SHP77 (cell line): ENCODE measurements at regions not wholly inside any gene's neighbourhood (a gene's known extent, or its start where the extent isn't known, plus 50 kb on each side); places are given as distances from the start of the nearest gene placed in this dataset.

Experiments
- DNase-seq, 2 experiments: peaks; one replicate each; lab custom pipeline; 2025; lab: John Stamatoyannopoulos, UW

DNA sequence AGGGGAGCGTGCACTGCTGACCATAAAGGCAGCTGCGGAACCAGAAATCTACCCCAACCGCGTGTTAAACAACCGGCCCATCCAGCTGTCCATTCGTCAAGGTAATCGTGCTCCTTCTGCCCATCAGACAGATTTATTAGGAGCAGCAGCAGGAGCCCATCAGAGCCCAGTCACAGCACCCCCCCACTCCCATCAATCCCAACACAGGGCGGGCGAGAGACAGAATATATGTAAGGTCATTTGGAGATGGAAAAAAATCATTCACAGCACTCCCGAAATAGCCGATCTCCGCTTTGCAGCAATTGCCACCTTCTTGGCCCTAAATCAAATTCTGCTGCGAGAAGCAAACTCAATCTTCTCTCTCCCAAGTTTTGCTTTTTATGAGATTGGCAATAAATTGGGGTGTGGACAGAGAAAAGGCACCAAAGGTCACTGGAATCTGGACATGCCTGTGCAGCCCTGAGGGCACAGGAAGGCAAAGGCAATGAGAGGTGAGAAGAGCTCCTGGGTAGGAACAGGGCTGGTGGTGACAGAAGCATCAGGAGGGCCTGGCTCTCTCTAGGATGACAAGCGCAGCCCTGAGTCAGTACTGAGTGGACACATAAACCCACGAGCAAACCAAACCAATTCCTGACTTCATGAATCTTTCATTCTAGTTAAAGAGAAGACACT, 145.0 kb upstream of the ZMIZ1 start:
- DNase-seq = no peak

DNA sequence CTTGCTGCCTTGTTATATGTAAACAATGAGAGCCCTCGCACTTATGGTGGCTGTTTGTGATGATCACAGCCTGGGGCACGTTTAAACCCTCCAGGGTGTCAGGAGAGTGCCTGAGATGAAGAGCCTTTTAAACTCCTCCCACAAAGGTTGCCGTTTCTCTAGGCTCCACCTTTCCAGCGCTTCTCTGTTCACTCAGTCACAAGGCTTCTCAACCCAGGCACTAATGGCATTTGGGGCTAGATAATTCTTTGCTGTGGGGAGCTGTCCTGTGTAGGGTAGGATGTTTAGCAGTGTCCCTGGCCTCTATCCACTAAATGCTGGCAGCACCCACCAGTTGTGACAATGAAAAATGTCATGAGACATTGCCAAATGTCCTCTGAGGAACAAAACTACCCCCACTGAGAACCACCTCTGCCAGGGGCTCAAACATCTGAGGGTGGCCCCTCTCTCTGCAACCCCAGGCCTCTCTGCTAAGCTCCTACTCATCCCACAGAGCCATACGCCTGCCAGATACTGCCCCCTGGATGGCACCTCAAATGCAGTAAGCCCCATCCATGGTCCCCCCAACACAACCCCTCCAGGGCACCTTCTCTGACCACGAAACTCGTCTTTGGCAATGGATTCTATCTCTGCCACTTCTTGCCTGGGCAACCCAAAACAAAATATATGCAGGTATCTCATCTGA, 144.3 kb upstream of the ZMIZ1 start:
- DNase-seq = no peak

DNA sequence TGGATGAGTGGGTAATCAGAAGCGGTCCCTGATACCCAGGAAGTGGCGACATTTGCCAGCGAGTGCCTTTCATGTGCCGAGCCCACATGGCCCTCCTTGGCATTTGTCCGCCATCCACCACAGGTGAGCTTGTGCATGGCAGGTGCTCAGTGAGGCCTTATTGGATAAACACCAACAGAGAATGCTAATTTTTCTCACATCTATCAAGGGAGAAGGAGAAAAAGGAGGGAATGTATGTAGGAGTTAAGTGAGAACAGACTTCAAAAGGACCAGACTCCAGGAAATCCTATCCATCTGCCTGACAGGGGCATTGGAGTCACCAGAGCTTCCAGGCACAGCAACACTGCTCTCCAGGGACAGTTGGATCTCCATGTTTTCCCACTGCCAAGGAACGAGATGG, 143.5 kb upstream of the ZMIZ1 start:
- DNase-seq = no peak

DNA sequence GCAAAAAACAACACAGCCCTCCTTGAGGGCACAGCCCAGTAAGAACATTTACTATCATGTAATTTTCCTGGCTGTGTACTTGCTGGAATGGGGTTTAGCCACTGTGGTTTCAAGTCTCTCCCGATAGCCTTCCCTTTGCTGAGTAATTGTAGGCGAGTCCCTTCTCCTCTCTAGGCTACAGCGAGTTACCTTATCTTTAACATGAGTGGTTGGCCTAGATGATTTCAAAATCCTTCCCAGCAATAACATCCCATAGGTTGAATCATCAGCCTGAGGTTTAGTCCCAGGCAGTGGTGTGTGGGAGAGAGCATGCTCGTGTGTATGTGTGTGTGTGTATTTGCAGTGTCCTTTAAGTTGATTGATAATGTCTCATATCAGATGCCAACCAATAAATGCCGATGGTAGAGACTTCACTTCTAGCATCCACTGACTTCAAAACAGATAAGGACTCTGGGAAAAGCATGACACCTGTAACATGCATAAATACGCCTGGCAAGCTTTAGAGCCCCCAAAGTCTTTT, 142.9 kb upstream of the ZMIZ1 start:
- DNase-seq = no peak

GRCh38 chr10:78927257-78927995, 141.3 kb upstream of the ZMIZ1 start:
- DNase-seq = peak; percentile 5 to 59

DNA sequence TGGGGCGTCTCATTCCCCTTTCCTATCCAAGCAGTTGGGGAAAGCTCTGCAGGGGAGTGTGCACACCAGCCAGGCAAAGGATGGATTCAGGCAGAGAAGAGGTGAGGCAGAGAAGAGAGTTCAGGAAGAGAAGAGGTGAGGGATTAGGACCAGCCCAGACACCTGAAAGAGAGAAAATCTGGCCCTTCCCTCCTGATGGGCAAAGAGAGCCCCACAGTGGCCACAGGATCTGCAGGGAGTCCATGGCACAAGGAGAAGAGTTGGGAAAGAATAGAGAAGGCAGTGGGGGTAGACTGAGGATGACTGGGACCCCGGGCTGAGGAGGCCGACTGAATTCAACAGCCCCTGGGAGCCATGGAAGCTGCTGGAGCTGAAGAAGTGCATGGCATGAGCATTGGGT, 140.4 kb upstream of the ZMIZ1 start:
- no peak for DNase-seq

DNA sequence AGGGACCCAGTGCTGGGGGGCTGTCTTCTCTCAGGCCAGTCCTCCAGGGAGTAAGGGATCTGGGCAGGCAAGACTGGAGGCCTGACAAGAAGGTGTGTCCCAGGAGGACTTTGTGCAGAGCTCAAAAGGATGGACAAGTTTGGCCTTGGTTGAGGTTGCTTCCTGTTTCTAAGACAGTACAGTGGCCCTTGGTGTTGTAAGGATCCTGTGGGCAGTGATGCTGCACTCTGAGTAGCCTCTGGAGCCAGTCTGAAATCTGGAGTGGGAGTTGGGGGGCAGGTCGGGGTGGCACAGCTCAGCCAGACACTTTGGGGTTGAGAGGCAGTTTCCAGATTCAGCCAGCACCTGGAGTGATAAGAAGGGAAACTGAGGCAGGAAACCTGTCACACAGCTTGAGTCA, 139.2 kb upstream of the ZMIZ1 start:
- DNase-seq = no peak

- DNase-seq = no peak
Observed at GRCh38 chr10:78931321-78932053, 137.3 kb upstream of the ZMIZ1 start.

GRCh38 chr10:78932054-78932386, 136.7 kb upstream of the ZMIZ1 start:
- DNase-seq = no peak

DNA sequence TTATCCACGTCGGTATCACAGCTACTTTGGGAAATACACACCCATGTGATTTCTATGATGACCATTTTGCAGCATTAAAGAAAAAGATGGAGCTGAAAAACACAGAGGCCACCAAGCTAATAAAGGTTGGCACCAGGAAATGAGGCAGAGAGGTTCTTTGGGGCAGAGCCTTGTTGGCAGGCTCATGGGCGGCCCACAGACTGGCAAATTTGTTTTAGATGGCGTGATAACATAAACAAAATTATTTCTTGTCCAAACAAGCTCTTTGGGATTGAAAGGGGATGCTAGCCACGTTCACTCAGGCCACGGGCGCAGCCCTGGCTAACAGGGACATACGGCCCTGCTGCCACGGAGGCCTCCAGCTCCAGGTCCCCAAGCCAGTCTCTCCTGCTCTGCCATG, 135.9 kb upstream of the ZMIZ1 start:
- no peak for DNase-seq

DNA sequence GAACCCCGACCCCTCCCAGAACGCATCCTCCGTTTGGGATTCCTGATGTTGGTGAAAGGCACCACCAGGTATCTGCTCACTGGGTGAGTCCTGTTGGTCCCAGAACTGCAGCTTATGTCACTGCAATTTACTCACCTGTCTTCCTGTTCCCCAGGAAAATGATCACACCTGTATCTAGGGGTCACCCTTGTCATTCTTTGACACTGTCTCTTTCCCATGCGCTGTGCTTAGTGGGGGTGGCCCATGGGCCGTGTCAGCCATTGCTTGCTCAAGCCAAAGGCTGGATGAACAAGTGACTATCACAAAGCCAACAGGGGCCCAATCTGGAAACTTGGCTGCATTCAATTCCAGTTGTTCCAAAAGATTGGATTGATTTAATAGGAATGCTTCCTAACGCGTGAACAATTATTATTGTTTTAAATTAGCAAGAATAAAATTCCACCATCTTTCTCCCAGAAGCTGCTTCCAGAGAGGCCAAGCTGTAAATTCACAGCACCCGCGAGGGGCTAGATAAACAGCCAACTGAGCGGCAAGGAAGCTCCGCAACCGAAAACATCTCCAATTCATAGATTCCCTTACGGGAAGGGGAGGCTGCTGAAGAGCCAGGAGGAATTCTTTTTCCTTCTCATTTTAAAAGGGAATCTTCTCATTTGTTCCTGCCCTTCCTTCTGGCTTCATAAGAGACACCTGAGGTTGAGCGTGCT, 134.8 kb upstream of the ZMIZ1 start:
- no peak for DNase-seq

DNA sequence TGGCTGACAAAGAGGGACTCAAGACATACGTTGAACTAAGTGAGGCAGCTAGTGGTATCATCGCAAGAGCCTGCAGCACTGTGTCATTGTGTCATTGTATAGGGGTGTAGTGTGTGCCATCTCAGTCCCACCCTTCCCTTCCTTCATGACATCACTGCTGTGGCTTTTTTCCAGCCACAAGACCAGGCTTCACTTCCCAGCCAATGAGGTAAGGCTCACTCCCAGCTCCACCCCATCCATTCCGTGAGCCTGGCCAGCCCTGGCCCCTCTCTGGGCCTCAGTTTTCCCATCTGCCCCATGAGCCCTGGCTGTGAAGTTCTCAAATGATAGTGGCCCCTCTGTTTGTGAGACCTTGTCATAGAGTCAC, 134.3 kb upstream of the ZMIZ1 start:
- DNase-seq = no peak

- DNase-seq = no peak
Observed at GRCh38 chr10:78934994-78935602, 133.7 kb upstream of the ZMIZ1 start.

- peak in 1 of 2 experiments; percentile 26 for DNase-seq
Observed at GRCh38 chr10:78935697-78936407, 132.9 kb upstream of the ZMIZ1 start.

DNA sequence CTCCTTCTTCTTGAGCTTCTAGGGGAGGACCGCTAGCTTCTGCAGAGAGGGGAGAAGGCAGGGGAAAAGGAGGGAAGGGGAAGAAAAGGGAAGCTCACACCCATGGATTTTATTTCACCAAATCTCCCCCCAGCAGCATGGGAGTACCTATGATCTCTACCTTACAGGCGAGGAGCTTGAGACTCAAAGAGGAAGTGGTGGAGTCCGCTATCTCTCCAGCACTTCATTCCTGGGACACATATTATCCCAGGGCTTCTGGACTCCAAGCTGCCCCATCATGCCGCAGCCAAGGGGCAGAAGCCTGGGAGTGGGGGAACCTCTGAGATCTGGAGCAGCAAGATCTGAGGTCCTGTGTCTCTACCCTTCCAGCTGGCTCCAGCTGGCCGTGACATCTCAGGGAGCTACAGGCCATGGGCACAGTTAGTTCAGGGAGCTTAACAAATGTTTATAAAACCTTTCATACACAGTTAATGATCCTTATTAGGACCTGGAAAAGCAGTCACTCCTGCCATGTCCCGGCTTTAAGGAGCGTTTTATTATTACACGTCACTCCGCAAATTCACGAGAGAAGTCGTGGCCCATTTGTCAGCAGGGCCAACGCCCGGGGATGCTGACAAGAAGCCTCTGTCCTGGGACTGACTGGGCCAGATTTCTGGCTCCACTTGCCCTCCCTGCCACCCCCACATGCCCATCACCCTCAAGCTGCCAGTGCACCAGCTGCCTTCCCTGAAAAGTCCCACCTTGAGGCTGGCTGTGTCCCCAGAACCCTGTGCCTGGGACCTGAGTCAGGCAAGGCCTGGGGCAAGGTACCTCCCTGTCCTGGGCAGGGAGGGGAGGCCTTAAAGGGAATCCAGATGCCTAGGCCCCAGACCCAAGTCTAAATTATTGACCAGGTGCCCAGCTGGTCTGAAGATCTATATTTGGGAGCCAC, 132.1 kb upstream of the ZMIZ1 start:
- no peak for DNase-seq

- DNase-seq = no peak
Observed at GRCh38 chr10:78937393-78937792, 131.4 kb upstream of the ZMIZ1 start.

GRCh38 chr10:78937800-78938694, 130.7 kb upstream of the ZMIZ1 start:
- DNase-seq = no peak
